ENCODE measurements at regions not wholly inside any gene's neighbourhood (a gene's known extent, or its start where the extent isn't known, plus 50 kb on each side); places are given as distances from the start of the nearest gene placed in this dataset.

- no peak overlapping the region for H3K4me3 ChIP-seq
- H3K36me3 ChIP-seq: no peaks in the 10 kb centered on the region
- peak overlapping the region; percentile 65 for H3K27ac ChIP-seq
- H3K9me3 ChIP-seq: no peaks in the 10 kb centered on the region
- no peak for DNase-seq (ENCODE audit: low spot score in 2 of 2)
- no peaks in the 10 kb centered on the region for H3K27me3 ChIP-seq
- TF ChIP-seq CTCF (IDR thresholded peaks at IDR 0.05) (no peak), POLR2AphosphoS5 (IDR thresholded peaks at IDR 0.05) (no peak), EP300 (IDR thresholded peaks at IDR 0.05) (no peak), POLR2A (IDR thresholded peaks at IDR 0.05) (no peak)
- WGBS: 29% methylated on average over 6 of the region's 6 CpGs
- H3K4me1 ChIP-seq: peaks cover 14% of the 10 kb centered on the region
These were observed 63.6 kb downstream of the SPINK2 start for GRCh38 chr4:56757821-56758411.

GRCh38 chr4:56757261-56757746, 64.2 kb downstream of the SPINK2 start:
- TF ChIP-seq EP300 (IDR thresholded peaks at IDR 0.05): no peak
- no peak for TF ChIP-seq POLR2A (IDR thresholded peaks at IDR 0.05)
- TF ChIP-seq CTCF (IDR thresholded peaks at IDR 0.05): no peak
- no peak for TF ChIP-seq POLR2AphosphoS5 (IDR thresholded peaks at IDR 0.05)
- DNase-seq (ENCODE audit: low spot score in 2 of 2): no peak
- Histone ChIP-seq H3K4me1 (peaks cover 14% of the 10 kb centered on the region), H3K9me3 (no peaks in the 10 kb centered on the region), H3K27me3 (no peaks in the 10 kb centered on the region), H3K27ac (peak overlapping the region; percentile 65), H3K4me3 (no peak overlapping the region), H3K36me3 (no peaks in the 10 kb centered on the region)
- WGBS: 71% methylated on average over 3 of the region's 5 CpGs

GRCh38 chr4:56755901-56756300, 65.6 kb downstream of the SPINK2 start:
- Histone ChIP-seq H3K27ac (no peak overlapping the region), H3K36me3 (no peaks in the 10 kb centered on the region), H3K4me3 (no peak overlapping the region), H3K27me3 (no peaks in the 10 kb centered on the region), H3K9me3 (no peaks in the 10 kb centered on the region), H3K4me1 (peaks cover 14% of the 10 kb centered on the region)
- no peak for TF ChIP-seq POLR2AphosphoS5 (IDR thresholded peaks at IDR 0.05)
- TF ChIP-seq POLR2A (IDR thresholded peaks at IDR 0.05): no peak
- TF ChIP-seq EP300 (IDR thresholded peaks at IDR 0.05): no peak
- no peak for TF ChIP-seq CTCF (IDR thresholded peaks at IDR 0.05)
- no peak for DNase-seq (ENCODE audit: low spot score in 2 of 2)
- WGBS: 77% methylated on average over 4 of the region's 4 CpGs

GRCh38 chr4:56752985-56753384, 68.5 kb downstream of the SPINK2 start:
- 39% methylated on average over 2 of the region's 2 CpGs for WGBS
- TF ChIP-seq POLR2AphosphoS5 (IDR thresholded peaks at IDR 0.05): peak in 1 of 3 donors; percentile 59
- no peak for TF ChIP-seq EP300 (IDR thresholded peaks at IDR 0.05)
- Histone ChIP-seq H3K9me3 (no peaks in the 10 kb centered on the region), H3K4me1 (peaks cover 10% of the 10 kb centered on the region), H3K36me3 (no peaks in the 10 kb centered on the region), H3K27me3 (no peaks in the 10 kb centered on the region), H3K4me3 (no peak overlapping the region), H3K27ac (no peak overlapping the region)
- DNase-seq (ENCODE audit: low spot score in 2 of 2): no peak

GRCh38 chr4:56750231-56750630, 69.1 kb upstream of the HOPX start:
- Histone ChIP-seq H3K4me3 (no peak overlapping the region), H3K27me3 (no peaks in the 10 kb centered on the region), H3K36me3 (no peaks in the 10 kb centered on the region), H3K27ac (no peak overlapping the region), H3K9me3 (no peaks in the 10 kb centered on the region), H3K4me1 (no peaks in the 10 kb centered on the region)
- DNase-seq (ENCODE audit: low spot score in 2 of 2): no peak
- TF ChIP-seq CTCF (IDR thresholded peaks at IDR 0.05) (no peak), EP300 (IDR thresholded peaks at IDR 0.05) (no peak), POLR2AphosphoS5 (IDR thresholded peaks at IDR 0.05) (no peak), POLR2A (IDR thresholded peaks at IDR 0.05) (no peak)

- Histone ChIP-seq H3K9me3 (no peaks in the 10 kb centered on the region), H3K4me1 (no peaks in the 10 kb centered on the region), H3K4me3 (no peak overlapping the region), H3K27ac (no peak overlapping the region), H3K27me3 (no peaks in the 10 kb centered on the region), H3K36me3 (no peaks in the 10 kb centered on the region)
- TF ChIP-seq POLR2AphosphoS5 (IDR thresholded peaks at IDR 0.05) (no peak), EP300 (IDR thresholded peaks at IDR 0.05) (no peak), CTCF (IDR thresholded peaks at IDR 0.05) (no peak), POLR2A (IDR thresholded peaks at IDR 0.05) (no peak)
- WGBS: 86% methylated on average over 2 of the region's 2 CpGs
- no peak for DNase-seq (ENCODE audit: low spot score in 2 of 2)
These were observed 67.2 kb upstream of the HOPX start for GRCh38 chr4:56748271-56748670.

Data from suprapubic skin (tissue), 4 donors.